ENCODE measurements at regions not wholly inside any gene's neighbourhood (a gene's known extent, or its start where the extent isn't known, plus 50 kb on each side); places are given as distances from the start of the nearest gene placed in this dataset.

- Mint-ChIP-seq H3K4me1 (ENCODE audit: low read depth) (no peaks in the 10 kb centered on the region), H3K27ac (no peak overlapping the region), H3K27me3 (no peaks in the 10 kb centered on the region), H3K36me3 (ENCODE audit: low read depth) (no peaks in the 10 kb centered on the region), H3K9me3 (no peaks in the 10 kb centered on the region), H3K4me3 (no peak overlapping the region)
- DNase-seq: no peak
Observed at GRCh38 chr15:95097361-95097760, 866.0 kb downstream of the MCTP2 start.

- H3K27me3 Mint-ChIP-seq: no peaks in the 10 kb centered on the region
- H3K4me1 Mint-ChIP-seq (ENCODE audit: low read depth): no peaks in the 10 kb centered on the region
- no peaks in the 10 kb centered on the region for H3K9me3 Mint-ChIP-seq
- H3K27ac Mint-ChIP-seq: no peak overlapping the region
- no peaks in the 10 kb centered on the region for H3K36me3 Mint-ChIP-seq (ENCODE audit: low read depth)
- H3K4me3 Mint-ChIP-seq: no peak overlapping the region
- DNase-seq: no peak
Observed at GRCh38 chr15:95105229-95105628, 873.9 kb downstream of the MCTP2 start.

DNA sequence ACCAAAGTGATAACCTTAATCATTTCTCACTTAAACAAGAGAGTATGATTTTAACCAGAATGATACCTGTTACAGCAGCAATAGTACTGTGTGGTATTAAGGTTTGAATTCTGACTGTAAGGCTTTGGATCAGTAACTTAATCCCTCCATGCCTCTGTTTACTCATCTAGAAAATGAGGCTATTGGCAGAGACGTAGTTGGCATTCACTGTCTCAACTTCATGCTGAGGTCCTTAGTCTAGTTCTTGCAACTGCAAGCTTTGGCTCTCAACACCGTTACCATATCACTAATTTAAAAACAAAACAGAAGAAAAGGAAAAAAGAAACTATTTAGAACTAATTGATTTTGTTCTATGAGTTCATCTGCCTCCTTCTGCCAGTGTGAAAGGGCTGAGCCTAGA is 875.4 kb downstream of the MCTP2 start:
- no peak for DNase-seq
- H3K4me1 Mint-ChIP-seq (ENCODE audit: low read depth): no peaks in the 10 kb centered on the region
- no peak overlapping the region for H3K4me3 Mint-ChIP-seq
- no peaks in the 10 kb centered on the region for H3K9me3 Mint-ChIP-seq
- H3K27ac Mint-ChIP-seq: no peak overlapping the region
- no peaks in the 10 kb centered on the region for H3K36me3 Mint-ChIP-seq (ENCODE audit: low read depth)
- no peaks in the 10 kb centered on the region for H3K27me3 Mint-ChIP-seq

DNA sequence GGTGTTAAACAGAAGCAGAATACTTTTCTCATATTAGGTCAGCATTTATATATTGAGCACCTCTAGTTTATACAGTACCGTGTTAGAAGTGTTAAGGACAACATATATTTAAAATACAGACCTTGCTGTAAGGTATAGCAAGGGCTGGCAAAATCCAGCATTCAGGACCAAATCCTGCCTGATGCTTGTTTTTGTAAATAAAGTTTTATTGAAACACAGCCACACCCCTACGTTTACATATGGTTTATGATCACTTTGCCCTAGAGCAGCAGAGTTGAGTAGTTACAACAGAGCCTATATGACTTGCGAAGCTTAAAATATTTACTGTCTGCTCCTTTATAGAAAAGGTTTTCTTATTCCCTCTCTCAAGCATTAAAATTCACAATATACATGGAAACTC is 877.3 kb downstream of the MCTP2 start:
- Mint-ChIP-seq H3K4me1 (ENCODE audit: low read depth) (no peaks in the 10 kb centered on the region), H3K27ac (no peak overlapping the region), H3K36me3 (ENCODE audit: low read depth) (no peaks in the 10 kb centered on the region), H3K27me3 (no peaks in the 10 kb centered on the region), H3K4me3 (no peak overlapping the region), H3K9me3 (no peaks in the 10 kb centered on the region)
- no peak for DNase-seq

GRCh38 chr15:95111969-95112368 is 880.6 kb downstream of the MCTP2 start:
- Mint-ChIP-seq H3K4me3 (no peak overlapping the region), H3K4me1 (ENCODE audit: low read depth) (no peaks in the 10 kb centered on the region), H3K36me3 (ENCODE audit: low read depth) (no peaks in the 10 kb centered on the region), H3K9me3 (no peaks in the 10 kb centered on the region), H3K27me3 (no peaks in the 10 kb centered on the region), H3K27ac (no peak overlapping the region)
- DNase-seq: no peak

GRCh38 chr15:95113041-95113440 is 881.7 kb downstream of the MCTP2 start:
- Mint-ChIP-seq H3K36me3 (ENCODE audit: low read depth) (no peaks in the 10 kb centered on the region), H3K27ac (no peak overlapping the region)

GRCh38 chr15:95119041-95119610 is 887.8 kb downstream of the MCTP2 start:
- H3K4me3 Mint-ChIP-seq: no peak overlapping the region
- H3K36me3 Mint-ChIP-seq (ENCODE audit: low read depth): no peaks in the 10 kb centered on the region
- H3K27me3 Mint-ChIP-seq: no peaks in the 10 kb centered on the region
- DNase-seq: no peak
- no peak overlapping the region for H3K27ac Mint-ChIP-seq
- H3K4me1 Mint-ChIP-seq (ENCODE audit: low read depth): no peaks in the 10 kb centered on the region
- no peaks in the 10 kb centered on the region for H3K9me3 Mint-ChIP-seq

More at GRCh38 chr15:95113041-95113440, 881.7 kb downstream of the MCTP2 start:
- H3K9me3 Mint-ChIP-seq: no peaks in the 10 kb centered on the region
- DNase-seq: no peak
- H3K27me3 Mint-ChIP-seq: no peaks in the 10 kb centered on the region
- no peaks in the 10 kb centered on the region for H3K4me1 Mint-ChIP-seq (ENCODE audit: low read depth)
- no peak overlapping the region for H3K4me3 Mint-ChIP-seq

DNA sequence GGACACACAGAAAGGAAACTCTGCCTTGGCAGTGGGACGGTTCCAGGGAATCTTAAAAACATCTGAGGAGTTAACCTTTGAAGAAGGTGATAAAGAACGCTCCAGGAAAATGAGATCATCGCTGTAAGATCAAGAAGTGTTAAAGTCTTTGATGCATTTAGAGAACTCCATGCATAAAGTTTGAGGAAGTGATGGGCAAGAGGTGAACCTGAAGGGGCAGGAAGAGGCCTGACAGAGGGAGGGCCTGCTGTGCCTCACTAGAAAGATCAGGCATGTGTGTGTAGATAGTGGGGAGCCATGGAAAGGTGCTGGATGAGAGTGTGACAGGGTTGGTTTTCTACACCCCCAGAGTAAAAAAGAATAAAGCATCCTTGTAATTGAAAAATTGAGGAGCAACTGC is 889.2 kb downstream of the MCTP2 start:
- Mint-ChIP-seq H3K27me3 (no peaks in the 10 kb centered on the region), H3K36me3 (ENCODE audit: low read depth) (no peaks in the 10 kb centered on the region), H3K4me1 (ENCODE audit: low read depth) (no peaks in the 10 kb centered on the region), H3K27ac (no peak overlapping the region), H3K9me3 (no peaks in the 10 kb centered on the region), H3K4me3 (no peak overlapping the region)
- no peak for DNase-seq

DNA sequence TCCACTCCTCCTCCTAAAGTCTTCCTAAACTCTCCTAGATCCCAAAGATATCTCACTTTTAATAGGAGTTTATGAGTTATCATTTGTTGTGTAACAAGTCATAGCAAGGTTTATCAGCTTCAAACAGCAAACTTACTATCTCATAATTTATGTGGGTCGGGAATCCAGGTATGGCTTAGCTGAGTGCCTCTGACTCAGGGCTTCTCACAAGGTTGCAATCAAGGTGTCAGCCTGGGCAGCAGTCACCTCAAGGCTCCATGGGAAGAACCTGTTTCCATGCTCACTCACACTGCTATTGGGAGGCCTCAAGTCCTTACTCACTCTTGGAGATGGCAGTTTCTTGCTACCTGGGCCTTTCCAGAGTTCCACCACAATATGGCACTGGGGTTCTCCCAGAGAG is 889.8 kb downstream of the MCTP2 start:
- no peaks in the 10 kb centered on the region for H3K27me3 Mint-ChIP-seq
- no peaks in the 10 kb centered on the region for H3K9me3 Mint-ChIP-seq
- no peak overlapping the region for H3K4me3 Mint-ChIP-seq
- no peaks in the 10 kb centered on the region for H3K36me3 Mint-ChIP-seq (ENCODE audit: low read depth)
- no peak for DNase-seq
- H3K27ac Mint-ChIP-seq: no peak overlapping the region
- H3K4me1 Mint-ChIP-seq (ENCODE audit: low read depth): no peaks in the 10 kb centered on the region

GRCh38 chr15:95125803-95126202 is 894.4 kb downstream of the MCTP2 start:
- Mint-ChIP-seq H3K9me3 (no peaks in the 10 kb centered on the region), H3K4me3 (no peak overlapping the region), H3K27ac (no peak overlapping the region), H3K4me1 (ENCODE audit: low read depth) (no peaks in the 10 kb centered on the region), H3K27me3 (peaks cover 7% of the 10 kb centered on the region), H3K36me3 (ENCODE audit: low read depth) (no peaks in the 10 kb centered on the region)
- DNase-seq: no peak

- Mint-ChIP-seq H3K36me3 (ENCODE audit: low read depth) (no peaks in the 10 kb centered on the region), H3K27me3 (peaks cover 11% of the 10 kb centered on the region), H3K27ac (no peak overlapping the region), H3K4me1 (ENCODE audit: low read depth) (no peaks in the 10 kb centered on the region), H3K4me3 (no peak overlapping the region), H3K9me3 (no peaks in the 10 kb centered on the region)
- no peak for DNase-seq
Observed at GRCh38 chr15:95127356-95127755, 896.0 kb downstream of the MCTP2 start.

- DNase-seq: no peak
- no peaks in the 10 kb centered on the region for H3K4me1 Mint-ChIP-seq (ENCODE audit: low read depth)
- no peak overlapping the region for H3K4me3 Mint-ChIP-seq
- no peak overlapping the region for H3K27ac Mint-ChIP-seq
- H3K36me3 Mint-ChIP-seq (ENCODE audit: low read depth): no peaks in the 10 kb centered on the region
- H3K9me3 Mint-ChIP-seq: no peaks in the 10 kb centered on the region
- H3K27me3 Mint-ChIP-seq: peaks cover 13% of the 10 kb centered on the region
Observed at GRCh38 chr15:95129574-95129973, 898.2 kb downstream of the MCTP2 start.

DNA sequence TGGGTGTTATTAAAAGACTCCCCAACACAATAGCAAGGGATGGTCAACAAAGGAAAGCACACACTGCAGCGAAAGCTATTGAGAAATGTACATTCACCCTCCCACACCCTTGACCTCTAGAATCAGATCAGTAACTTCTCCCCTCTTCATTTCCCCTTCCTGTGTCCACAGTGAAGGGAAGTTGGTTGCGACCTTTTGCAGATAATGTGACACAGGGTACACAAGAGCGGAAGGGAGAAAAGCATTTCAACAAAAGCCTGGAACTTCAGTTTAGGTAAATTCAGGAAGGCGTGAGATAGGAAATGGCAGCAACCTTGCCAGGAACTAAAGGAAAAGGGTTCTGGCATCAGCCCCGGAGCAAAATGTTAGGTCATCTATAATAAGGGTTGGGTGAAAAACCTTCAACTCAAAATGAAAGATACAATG is 899.8 kb downstream of the MCTP2 start:
- H3K4me1 Mint-ChIP-seq (ENCODE audit: low read depth): no peaks in the 10 kb centered on the region
- no peak overlapping the region for H3K27ac Mint-ChIP-seq
- peaks cover 13% of the 10 kb centered on the region for H3K27me3 Mint-ChIP-seq
- no peak overlapping the region for H3K4me3 Mint-ChIP-seq
- H3K9me3 Mint-ChIP-seq: no peaks in the 10 kb centered on the region
- no peak for DNase-seq
- no peaks in the 10 kb centered on the region for H3K36me3 Mint-ChIP-seq (ENCODE audit: low read depth)

DNA sequence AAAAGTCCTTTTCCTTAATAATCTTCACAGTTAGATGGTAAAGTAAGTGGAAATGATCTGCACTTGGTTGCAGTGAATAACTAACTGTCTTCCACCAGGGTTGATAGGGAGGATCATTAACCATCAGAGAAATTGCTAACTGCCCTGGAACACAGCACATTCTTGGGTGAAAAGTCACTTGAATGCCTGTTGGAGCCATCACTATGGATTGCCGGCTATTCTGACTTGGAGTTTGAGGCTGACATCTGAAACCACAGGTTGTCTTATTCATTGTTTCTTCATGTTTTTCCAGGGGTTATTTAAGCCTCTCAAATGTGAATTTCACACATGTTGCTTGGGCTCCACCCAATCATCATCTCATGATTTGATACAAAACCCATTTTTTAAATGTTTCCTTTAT is 901.4 kb downstream of the MCTP2 start:
- H3K36me3 Mint-ChIP-seq (ENCODE audit: low read depth): no peaks in the 10 kb centered on the region
- H3K27me3 Mint-ChIP-seq: peaks cover 13% of the 10 kb centered on the region
- no peak overlapping the region for H3K4me3 Mint-ChIP-seq
- H3K4me1 Mint-ChIP-seq (ENCODE audit: low read depth): no peaks in the 10 kb centered on the region
- DNase-seq: no peak
- no peaks in the 10 kb centered on the region for H3K9me3 Mint-ChIP-seq
- H3K27ac Mint-ChIP-seq: no peak overlapping the region

DNA sequence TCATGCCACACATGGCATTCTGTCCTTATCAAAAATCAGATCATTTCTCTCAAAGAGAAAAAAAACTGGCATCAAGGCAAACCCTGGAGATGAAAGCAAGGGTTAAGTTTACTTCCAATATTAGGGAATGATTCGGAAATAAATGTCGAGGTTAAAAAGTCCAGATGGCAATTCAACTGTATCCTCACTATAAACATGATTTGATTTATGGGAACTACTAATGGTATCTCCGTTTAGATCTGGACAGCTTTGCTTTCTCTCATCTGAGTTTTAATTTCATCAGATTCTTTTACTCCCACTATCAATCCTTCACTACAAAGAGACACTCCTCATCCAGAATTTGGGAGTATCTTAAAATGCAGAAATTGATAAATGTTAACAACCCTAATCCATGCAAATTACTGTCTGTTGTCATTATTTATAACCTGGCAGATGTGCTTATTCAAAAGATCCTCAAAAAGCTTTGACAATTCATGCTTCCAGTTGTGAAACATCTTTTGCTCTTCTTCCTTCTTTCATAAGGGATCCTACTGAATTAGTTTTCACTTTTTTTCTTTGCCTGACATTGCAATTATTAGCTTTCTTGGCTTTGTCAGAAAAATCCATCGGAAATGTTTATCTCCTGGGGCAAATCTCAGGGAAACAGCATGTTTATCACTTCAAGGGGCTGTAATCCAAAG is 903.2 kb downstream of the MCTP2 start:
- no peaks in the 10 kb centered on the region for H3K9me3 Mint-ChIP-seq
- H3K4me3 Mint-ChIP-seq: no peak overlapping the region
- peaks cover 13% of the 10 kb centered on the region for H3K27me3 Mint-ChIP-seq

More for the DNA sequence above, 903.2 kb downstream of the MCTP2 start:
- no peak for DNase-seq
- H3K27ac Mint-ChIP-seq: no peak overlapping the region
- H3K4me1 Mint-ChIP-seq (ENCODE audit: low read depth): no peaks in the 10 kb centered on the region
- H3K36me3 Mint-ChIP-seq (ENCODE audit: low read depth): no peaks in the 10 kb centered on the region
